H9 (cell line): ENCODE measurements at regions not wholly inside any gene's neighbourhood (a gene's known extent, or its start where the extent isn't known, plus 50 kb on each side); places are given as distances from the start of the nearest gene placed in this dataset.

Experiments
- DNase-seq: peaks from one replicate; pipeline ENCODE4 v3.0.0-alpha.2; 2017
- H2AFZ ChIP-seq: one replicate; pipeline ENCODE4 v1.6.1; 2013; ENCODE audit warnings: mild to moderate bottlenecking, low read length, control low read depth, moderate library complexity
- H2AK5ac ChIP-seq: 2 replicates; pipeline ENCODE4 v1.6.1; 2013; ENCODE audit warnings: low read length, control low read depth, mixed read lengths; ENCODE audit not compliant: insufficient read length
- H2BK120ac ChIP-seq: one replicate; pipeline ENCODE4 v1.6.1; 2013; ENCODE audit warnings: low read depth, mild to moderate bottlenecking, low read length, control low read depth, inconsistent platforms; ENCODE audit not compliant: poor library complexity, severe bottlenecking
- H2BK12ac ChIP-seq: 2 replicates; pipeline ENCODE4 v1.6.1; 2013; ENCODE audit warnings: low read length, control low read depth, mixed read lengths, low read depth; ENCODE audit not compliant: insufficient read length
- H2BK15ac ChIP-seq: 2 replicates; pipeline ENCODE4 v1.6.1; 2013; ENCODE audit warnings: low read depth, low read length, control low read depth
- H2BK20ac ChIP-seq: one replicate; pipeline ENCODE4 v1.6.1; 2013; ENCODE audit warnings: low read depth, mild to moderate bottlenecking, low read length, control low read depth, inconsistent platforms; ENCODE audit not compliant: poor library complexity, severe bottlenecking
- H2BK5ac ChIP-seq: 2 replicates; pipeline ENCODE4 v1.6.1; 2013; ENCODE audit warnings: low read length, control low read depth, mixed read lengths; ENCODE audit not compliant: insufficient read length
- H3K14ac ChIP-seq: 2 replicates; pipeline ENCODE4 v1.6.1; 2013; ENCODE audit warnings: low read length, control low read depth; ENCODE audit not compliant: insufficient read depth
- H3K18ac ChIP-seq: 2 replicates; pipeline ENCODE4 v1.6.1; 2013; ENCODE audit warnings: low read depth, mild to moderate bottlenecking, mixed read lengths, low read length, control low read depth; ENCODE audit not compliant: insufficient read length
- H3K23ac ChIP-seq: 2 replicates; pipeline ENCODE4 v1.6.1; 2013; ENCODE audit warnings: low read length, control low read depth, mixed read lengths, low read depth; ENCODE audit not compliant: insufficient read length
- H3K23me2 ChIP-seq: 2 replicates; pipeline ENCODE4 v1.6.1; 2013; ENCODE audit warnings: low read depth, mild to moderate bottlenecking, mixed read lengths, low read length, control low read depth; ENCODE audit not compliant: insufficient read length, poor library complexity, severe bottlenecking
- H3K27ac ChIP-seq: 2 replicates; pipeline ENCODE4 v1.5.1; 2013; ENCODE audit warnings: low read length, control low read depth, mixed read lengths, low read depth; ENCODE audit not compliant: insufficient read length
- H3K27me3 ChIP-seq: 2 replicates; pipeline ENCODE4 v1.6.1; 2013; ENCODE audit warnings: low read length, control low read depth, inconsistent platforms; ENCODE audit not compliant: insufficient read depth
- H3K4ac ChIP-seq: 2 replicates; pipeline ENCODE4 v1.6.1; 2013; ENCODE audit warnings: low read depth, mild to moderate bottlenecking, control low read depth, inconsistent platforms, low read length, moderate library complexity
- H3K4me1 ChIP-seq: 2 replicates; pipeline ENCODE4 v1.6.1; 2013; ENCODE audit warnings: low read length, control low read depth, inconsistent platforms; ENCODE audit not compliant: insufficient read depth
- H3K4me2 ChIP-seq: 2 replicates; pipeline ENCODE4 v1.6.1; 2013; ENCODE audit warnings: low read length, control low read depth, mixed read lengths; ENCODE audit not compliant: insufficient read length, insufficient read depth
- H3K56ac ChIP-seq: 2 replicates; pipeline ENCODE4 v1.6.1; 2013; ENCODE audit warnings: low read depth, mild to moderate bottlenecking, mixed read lengths, low read length, control low read depth; ENCODE audit not compliant: insufficient read length
- H3K79me1 ChIP-seq: 2 replicates; pipeline ENCODE4 v1.6.1; 2013; ENCODE audit warnings: low read depth, mild to moderate bottlenecking, moderate library complexity, low read length, control low read depth, inconsistent platforms; ENCODE audit not compliant: insufficient read depth, poor library complexity, severe bottlenecking
- H3K79me2 ChIP-seq: 2 replicates; pipeline ENCODE4 v1.6.1; 2013; ENCODE audit warnings: low read length, control low read depth, inconsistent platforms; ENCODE audit not compliant: insufficient read depth
- H3K9ac ChIP-seq: 2 replicates; pipeline ENCODE4 v1.6.1; 2013; ENCODE audit warnings: low read length, control low read depth, mixed read lengths; ENCODE audit not compliant: insufficient read length; ENCODE audit errors: extremely low read depth
- H3K9me3 ChIP-seq: one replicate; pipeline ENCODE4 v1.6.1; 2013; ENCODE audit warnings: low read depth, low read length, inconsistent platforms; ENCODE audit not compliant: control insufficient read depth
- H3T11ph ChIP-seq: one replicate; pipeline ENCODE4 v1.6.1; 2013; ENCODE audit warnings: mild to moderate bottlenecking, low read length, control low read depth, inconsistent platforms
- H4K20me1 ChIP-seq: one replicate; pipeline ENCODE4 v1.6.1; 2013; ENCODE audit not compliant: control insufficient read depth, insufficient read length, insufficient read depth
- H4K5ac ChIP-seq: 2 replicates; pipeline ENCODE4 v1.6.1; 2013; ENCODE audit warnings: low read depth, mild to moderate bottlenecking, mixed read lengths, low read length, control low read depth; ENCODE audit not compliant: insufficient read length
- H4K8ac ChIP-seq: replicated peaks from 2 replicates; pipeline ENCODE4 v1.6.1; 2013; ENCODE audit warnings: low read length, control low read depth, mixed read lengths, low read depth; ENCODE audit not compliant: insufficient read length
- H4K91ac ChIP-seq: 2 replicates; pipeline ENCODE4 v1.6.1; 2013; ENCODE audit warnings: low read depth, mild to moderate bottlenecking, moderate library complexity, mixed read lengths, low read length, control low read depth; ENCODE audit not compliant: insufficient read length
- H3K27ac Mint-ChIP-seq, 3 experiments: 2 replicates in 2 of 3; 3 replicates in 1 of 3; pipeline ENCODE4 v1.8.0; 2020 to 2021; ENCODE audit warnings: mixed read lengths in 3 of 3, mild to moderate bottlenecking in 1 of 3, moderate library complexity in 1 of 3
- H3K27me3 Mint-ChIP-seq: 2 replicates; pipeline ENCODE4 v1.8.0; 2021; ENCODE audit warnings: low read depth, mild to moderate bottlenecking, moderate library complexity, mixed read lengths
- H3K36me3 Mint-ChIP-seq, 3 experiments: 2 replicates in 2 of 3; 3 replicates in 1 of 3; pipeline ENCODE4 v1.8.0; 2020 to 2021; ENCODE audit warnings: low read depth in 3 of 3, mixed read lengths in 3 of 3; ENCODE audit not compliant: insufficient read depth in 1 of 3
- H3K4me1 Mint-ChIP-seq, 2 experiments: 2 replicates each; pipeline ENCODE4 v1.8.0; 2020; ENCODE audit warnings: mixed read lengths in 2 of 2
- H3K4me3 Mint-ChIP-seq, 2 experiments: 2 replicates in 1 of 2; 3 replicates in 1 of 2; pipeline ENCODE4 v1.8.0; 2020 to 2021; ENCODE audit warnings: mild to moderate bottlenecking in 2 of 2, mixed read lengths in 2 of 2, moderate library complexity in 1 of 2
- H3K9me3 Mint-ChIP-seq, 2 experiments: 2 replicates in 1 of 2; 3 replicates in 1 of 2; pipeline ENCODE4 v1.8.0; 2020; ENCODE audit warnings: mild to moderate bottlenecking in 2 of 2, mixed read lengths in 2 of 2, moderate library complexity in 1 of 2
- CTCF ChIP-seq: fragments of 200-600 bp; sonication (generic); conservative IDR thresholded peaks from 3 replicates; pipeline ENCODE4 v1.8.0; 2021; ENCODE audit warnings: antibody characterized with exemption, mild to moderate bottlenecking
- WGBS: extraction: QIAGEN DNeasy Blood & Tissue Kit; methylation state at CpG from one replicate; pipeline ENCODE4 v1.1.7; 2013; ENCODE audit warnings: missing lambda C conversion rate, low lambda C conversion rate, mixed read lengths; ENCODE audit not compliant: insufficient read length; ENCODE audit errors: extremely low coverage; 5-methylcytosine and 5-hydroxymethylcytosine counted together

- no peak for TF ChIP-seq CTCF
- Mint-ChIP-seq H3K27ac (no peak overlapping the region), H3K9me3 (no peaks in the 10 kb centered on the region), H3K27me3 (no peaks in the 10 kb centered on the region), H3K36me3 (no peaks in the 10 kb centered on the region), H3K4me1 (peaks cover 21% of the 10 kb centered on the region in 2 experiments), H3K4me3 (no peak overlapping the region)
- DNase-seq = no peak
- no peak overlapping the region for H4K91ac ChIP-seq
- no peak overlapping the region for H2BK5ac ChIP-seq
- H3T11ph ChIP-seq = no peak overlapping the region
- no peak overlapping the region for H3K4ac ChIP-seq
- H3K56ac ChIP-seq = no peak overlapping the region
- H4K20me1 ChIP-seq = no peaks in the 10 kb centered on the region
- no peak overlapping the region for H3K27ac ChIP-seq
- H2BK120ac ChIP-seq = no peak overlapping the region
- H3K79me1 ChIP-seq = no peaks in the 10 kb centered on the region
- no peak overlapping the region for H3K18ac ChIP-seq
- no peaks in the 10 kb centered on the region; the same call in 1 of the 2 replicates for H3K4me1 ChIP-seq
- H2AFZ ChIP-seq = no peak overlapping the region
- H2BK15ac ChIP-seq = no peak overlapping the region
- no peak overlapping the region for H4K8ac ChIP-seq
- no peak overlapping the region for H2BK12ac ChIP-seq
- no peak overlapping the region for H3K9ac ChIP-seq
- no peaks in the 10 kb centered on the region for H3K9me3 ChIP-seq
- H4K5ac ChIP-seq = no peak overlapping the region
- H3K79me2 ChIP-seq = no peaks in the 10 kb centered on the region
- H3K14ac ChIP-seq = no peak overlapping the region
- no peak overlapping the region for H3K4me2 ChIP-seq
- H3K23ac ChIP-seq = no peak overlapping the region
- no peak overlapping the region for H2AK5ac ChIP-seq
- H3K23me2 ChIP-seq = no peaks in the 10 kb centered on the region
- WGBS = no CpG with 5 or more reads among the region's 1 CpG
- no peak overlapping the region for H2BK20ac ChIP-seq
- H3K27me3 ChIP-seq = no peaks in the 10 kb centered on the region
These were observed 80.4 kb upstream of the RASGEF1B start for GRCh38 chr4:81552086-81552485.
